GM12873 (cell line): ENCODE measurements at regions not wholly inside any gene's neighbourhood (a gene's known extent, or its start where the extent isn't known, plus 50 kb on each side); places are given as distances from the start of the nearest gene placed in this dataset.

Experiments used
- CTCF ChIP-seq: IDR thresholded peaks from 2 replicates; pipeline ENCODE4 v1.5.1; 2012; ENCODE audit warnings: low read depth, mild to moderate bottlenecking, moderate library complexity, low read length, control low read depth; ENCODE audit not compliant: insufficient read depth; ENCODE audit errors: missing control alignments

DNA sequence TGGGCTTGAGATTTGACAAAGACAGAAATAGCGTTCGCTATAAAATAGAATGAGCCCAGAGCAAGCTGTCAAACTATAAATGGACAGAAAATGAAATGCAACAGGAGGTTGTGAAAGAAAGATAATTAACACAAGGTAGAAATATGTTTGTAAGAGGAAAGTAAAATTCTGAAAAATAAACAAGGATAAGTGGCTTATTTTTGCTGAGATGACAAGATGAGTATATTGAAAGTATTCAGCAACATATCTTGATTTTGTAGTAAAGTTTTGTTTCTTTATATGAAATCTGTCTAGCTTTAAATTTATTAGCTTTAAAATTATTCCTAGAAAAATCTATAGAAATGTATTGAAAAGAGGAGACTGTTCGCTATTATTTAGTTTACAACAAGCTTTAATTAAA lies 111.9 kb upstream of the RPS23 start:
- TF ChIP-seq CTCF, result no peak

DNA sequence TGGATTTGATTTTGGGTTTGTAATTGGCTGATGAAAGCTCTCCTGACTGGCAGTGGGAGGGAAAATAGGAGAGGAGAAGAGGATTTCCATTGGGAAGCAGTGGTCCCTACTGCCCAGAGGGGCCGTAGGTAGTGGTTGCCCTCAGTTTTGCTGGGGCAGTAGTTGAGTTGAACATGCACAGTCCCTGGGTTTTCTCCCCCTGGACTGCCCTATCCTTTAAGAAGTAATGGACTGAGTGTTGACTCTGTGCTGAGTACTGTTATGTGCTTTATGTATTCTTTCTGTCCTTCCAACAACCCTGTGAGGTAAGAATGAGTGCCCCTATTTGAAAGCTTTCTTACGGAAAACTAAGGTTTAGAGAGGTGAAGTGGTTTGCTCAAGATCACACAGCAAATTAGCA lies 111.2 kb upstream of the RPS23 start:
- TF ChIP-seq CTCF, result no peak

GRCh38 chr5:82388181-82388580 lies 110.0 kb upstream of the RPS23 start:
- TF ChIP-seq CTCF, result no peak

GRCh38 chr5:82387819-82388166 lies 109.6 kb upstream of the RPS23 start:
- no peak for TF ChIP-seq CTCF

GRCh38 chr5:82387001-82387818 lies 109.1 kb upstream of the RPS23 start:
- TF ChIP-seq CTCF, result no peak

- TF ChIP-seq CTCF, result no peak
These were observed 108.4 kb upstream of the RPS23 start for GRCh38 chr5:82386576-82386975.

- no peak for TF ChIP-seq CTCF
These were observed 106.0 kb upstream of the RPS23 start for GRCh38 chr5:82384034-82384750.
